Muscle of arm (tissue), 1 donor: ENCODE measurements at regions not wholly inside any gene's neighbourhood (a gene's known extent, or its start where the extent isn't known, plus 50 kb on each side); places are given as distances from the start of the nearest gene placed in this dataset.
"Not testable (repeated sequence)": the region's sequence is repeated elsewhere in the genome, so short reads cannot be mapped to it uniquely, and the experiment has no call there.

ENCODE experiments used
- DNase-seq: peaks from one replicate; pipeline ENCODE4 v3.0.0-alpha.2; 2013

GRCh38 chr2:133884739-133885381 lies 316.6 kb upstream of the NCKAP5 start:
- DNase-seq, result peak; percentile 25

- DNase-seq, result no peak
Measured at GRCh38 chr2:133885847-133886246, 317.6 kb upstream of the NCKAP5 start.

GRCh38 chr2:133886735-133887675 lies 318.7 kb upstream of the NCKAP5 start:
- peak; percentile 78 for DNase-seq

- DNase-seq, result no peak
Measured at GRCh38 chr2:133887676-133888040, 319.4 kb upstream of the NCKAP5 start.

- DNase-seq, result no peak
Measured at GRCh38 chr2:133888107-133888506, 319.8 kb upstream of the NCKAP5 start.

- DNase-seq, result no peak
Measured at GRCh38 chr2:133888621-133889219, 320.5 kb upstream of the NCKAP5 start.

GRCh38 chr2:133892352-133892913 lies 324.2 kb upstream of the NCKAP5 start:
- DNase-seq, result no peak

- DNase-seq, result no peak
Measured at GRCh38 chr2:133894429-133894828, 326.2 kb upstream of the NCKAP5 start.

- DNase-seq, result not testable (repeated sequence)
Measured at GRCh38 chr2:133897838-133898237, 329.6 kb upstream of the NCKAP5 start.

- DNase-seq, result no peak
Measured at GRCh38 chr2:133900909-133901308, 332.6 kb upstream of the NCKAP5 start.

GRCh38 chr2:133906396-133906795 lies 338.1 kb upstream of the NCKAP5 start:
- no peak for DNase-seq

- no peak for DNase-seq
Measured at GRCh38 chr2:133906926-133907325, 338.7 kb upstream of the NCKAP5 start.

- DNase-seq, result no peak
Measured at GRCh38 chr2:133908171-133908570, 339.9 kb upstream of the NCKAP5 start.

GRCh38 chr2:133918141-133918540 lies 335.7 kb upstream of the MGAT5 start:
- no peak for DNase-seq

- DNase-seq, result no peak
Measured at GRCh38 chr2:133919285-133919684, 334.6 kb upstream of the MGAT5 start.

GRCh38 chr2:133927894-133928293 lies 326.0 kb upstream of the MGAT5 start:
- DNase-seq, result no peak

GRCh38 chr2:133936096-133936495 lies 317.8 kb upstream of the MGAT5 start:
- no peak for DNase-seq

GRCh38 chr2:133936601-133937000 lies 317.3 kb upstream of the MGAT5 start:
- DNase-seq, result no peak

- peak; percentile 7 for DNase-seq
Measured at GRCh38 chr2:133937669-133938068, 316.2 kb upstream of the MGAT5 start.

- DNase-seq, result no peak
Measured at GRCh38 chr2:133940134-133940533, 313.7 kb upstream of the MGAT5 start.

- DNase-seq, result no peak
Measured at GRCh38 chr2:133941666-133942065, 312.2 kb upstream of the MGAT5 start.

GRCh38 chr2:133942398-133942797 lies 311.5 kb upstream of the MGAT5 start:
- DNase-seq, result no peak

- DNase-seq, result no peak
Measured at GRCh38 chr2:133943108-133943507, 310.8 kb upstream of the MGAT5 start.
